ENCODE measurements at regions not wholly inside any gene's neighbourhood (a gene's known extent, or its start where the extent isn't known, plus 50 kb on each side); places are given as distances from the start of the nearest gene placed in this dataset.

- TF ChIP-seq POLR2A (IDR thresholded peaks at IDR 0.05): no peak
- TF ChIP-seq CTCF (IDR thresholded peaks at IDR 0.05): no peak
These were observed 690.5 kb downstream of the BRINP3 start for GRCh38 chr1:189787201-189787600.
